HG03457 (cell line): ENCODE measurements at regions not wholly inside any gene's neighbourhood (a gene's known extent, or its start where the extent isn't known, plus 50 kb on each side); places are given as distances from the start of the nearest gene placed in this dataset.
"Not testable (repeated sequence)": the region's sequence is repeated elsewhere in the genome, so short reads cannot be mapped to it uniquely, and the experiment has no call there.

ENCODE experiments used
- ATAC-seq: cut with Tn5 transposase; IDR thresholded peaks from one replicate; pipeline ENCODE4 v1.9.1; 2021; ENCODE audit warnings: moderate number of reproducible peaks; ENCODE audit not compliant: unreplicated experiment

- not testable (repeated sequence) for ATAC-seq
These were observed 136.9 kb downstream of the OR2B2 start for GRCh38 chr6:27775138-27775795.

- not testable (repeated sequence) for ATAC-seq
These were observed 138.0 kb downstream of the OR2B2 start for GRCh38 chr6:27774264-27774600.

GRCh38 chr6:27773542-27774263 is 138.5 kb downstream of the OR2B2 start:
- not testable (repeated sequence) for ATAC-seq

GRCh38 chr6:27772261-27773001 is 139.8 kb downstream of the OR2B2 start:
- no peak for ATAC-seq

- no peak for ATAC-seq
These were observed 141.0 kb downstream of the OR2B2 start for GRCh38 chr6:27771235-27771634.

- ATAC-seq, result no peak
These were observed 141.5 kb downstream of the OR2B2 start for GRCh38 chr6:27770724-27771123.

GRCh38 chr6:27768556-27768955 is 143.6 kb downstream of the OR2B2 start:
- ATAC-seq, result no peak

GRCh38 chr6:27767851-27768250 is 144.3 kb downstream of the OR2B2 start:
- ATAC-seq, result no peak

- no peak for ATAC-seq
These were observed 145.8 kb downstream of the OR2B2 start for GRCh38 chr6:27766405-27766804.

GRCh38 chr6:27765028-27765590 is 147.1 kb downstream of the OR2B2 start:
- no peak for ATAC-seq

- no peak for ATAC-seq
These were observed 150.8 kb downstream of the OR2B2 start for GRCh38 chr6:27761391-27761790.

GRCh38 chr6:27760464-27760863 is 151.7 kb downstream of the OR2B2 start:
- no peak for ATAC-seq

- no peak for ATAC-seq
These were observed 152.3 kb downstream of the OR2B2 start for GRCh38 chr6:27759930-27760329.

GRCh38 chr6:27758491-27758890 is 153.7 kb downstream of the OR2B2 start:
- no peak for ATAC-seq

GRCh38 chr6:27757307-27757706 is 154.9 kb downstream of the OR2B2 start:
- ATAC-seq, result no peak

- ATAC-seq, result no peak
These were observed 156.4 kb downstream of the OR2B2 start for GRCh38 chr6:27755768-27756167.

GRCh38 chr6:27754408-27754782 is 157.8 kb downstream of the OR2B2 start:
- no peak for ATAC-seq

- peak; percentile 32 for ATAC-seq
These were observed 158.4 kb downstream of the OR2B2 start for GRCh38 chr6:27753668-27754407.

- no peak for ATAC-seq
These were observed 159.9 kb downstream of the OR2B2 start for GRCh38 chr6:27752038-27752885.

GRCh38 chr6:27748661-27749060 is 163.5 kb downstream of the OR2B2 start:
- no peak for ATAC-seq
